ENCODE measurements at regions not wholly inside any gene's neighbourhood (a gene's known extent, or its start where the extent isn't known, plus 50 kb on each side); places are given as distances from the start of the nearest gene placed in this dataset.

- H3K4me2 ChIP-seq (ENCODE audit: extremely low read depth, insufficient read depth, low read length), result no peak overlapping the region
- no peak overlapping the region for H2AFZ ChIP-seq (ENCODE audit: low read length)
- H3K27me3 ChIP-seq (ENCODE audit: control insufficient read depth, insufficient read depth, low read length), result no peaks in the 10 kb centered on the region
- H3K4me3 ChIP-seq (replicated peaks in 1 of 4; ENCODE audit: control extremely low read depth in 1 of 4, insufficient read depth in 1 of 4, low read depth in 3 of 4, low read length in 4 of 4), result no peak overlapping the region
- H3K36me3 ChIP-seq (ENCODE audit: control insufficient read depth, insufficient read depth, low read length), result no peaks in the 10 kb centered on the region
- no peak overlapping the region for H3K9ac ChIP-seq (ENCODE audit: insufficient read depth, low read length)
- TF ChIP-seq EZH2 (IDR thresholded peaks at IDR 0.05; ENCODE audit: low read length, missing control alignments) (no peak), CTCF (conservative IDR thresholded peaks at IDR 0.05 in 1 of 2, IDR thresholded peaks at IDR 0.05 in 1 of 2; ENCODE audit: low read depth in 1 of 2, low read length in 2 of 2) (no peak)
- DNase-seq (ENCODE audit: low read depth in 2 of 2), result no peak
- H4K20me1 ChIP-seq (ENCODE audit: control insufficient read depth, extremely low read depth, insufficient read depth, low read length), result no peaks in the 10 kb centered on the region
- H3K79me2 ChIP-seq (ENCODE audit: control insufficient read depth, insufficient read depth, low read length), result no peaks in the 10 kb centered on the region
- H3K27ac ChIP-seq (ENCODE audit: insufficient read depth, low read length), result no peak overlapping the region
- no peaks in the 10 kb centered on the region for H3K4me1 ChIP-seq (ENCODE audit: control insufficient read depth, extremely low read depth, insufficient read depth, low read length)
- no peaks in the 10 kb centered on the region for H3K9me3 ChIP-seq (ENCODE audit: control insufficient read depth, insufficient read depth, low read depth, low read length)
Observed at GRCh38 chr11:92361551-92361950, 136.9 kb downstream of the FAT3 start.

GRCh38 chr11:92362989-92363388, 138.4 kb downstream of the FAT3 start:
- Histone ChIP-seq H4K20me1 (ENCODE audit: control insufficient read depth, extremely low read depth, insufficient read depth, low read length) (no peaks in the 10 kb centered on the region), H3K27me3 (ENCODE audit: control insufficient read depth, insufficient read depth, low read length) (no peaks in the 10 kb centered on the region), H3K27ac (ENCODE audit: insufficient read depth, low read length) (no peak overlapping the region), H3K4me1 (ENCODE audit: control insufficient read depth, extremely low read depth, insufficient read depth, low read length) (no peaks in the 10 kb centered on the region), H3K36me3 (ENCODE audit: control insufficient read depth, insufficient read depth, low read length) (no peaks in the 10 kb centered on the region), H3K9ac (ENCODE audit: insufficient read depth, low read length) (no peak overlapping the region), H3K4me2 (ENCODE audit: extremely low read depth, insufficient read depth, low read length) (no peak overlapping the region), H3K4me3 (replicated peaks in 1 of 4; ENCODE audit: control extremely low read depth in 1 of 4, insufficient read depth in 1 of 4, low read depth in 3 of 4, low read length in 4 of 4) (no peak overlapping the region), H2AFZ (ENCODE audit: low read length) (no peak overlapping the region), H3K9me3 (ENCODE audit: control insufficient read depth, insufficient read depth, low read depth, low read length) (no peaks in the 10 kb centered on the region), H3K79me2 (ENCODE audit: control insufficient read depth, insufficient read depth, low read length) (no peaks in the 10 kb centered on the region)
- no peak for DNase-seq (ENCODE audit: low read depth in 2 of 2)
- TF ChIP-seq CTCF (conservative IDR thresholded peaks at IDR 0.05 in 1 of 2, IDR thresholded peaks at IDR 0.05 in 1 of 2; ENCODE audit: low read depth in 1 of 2, low read length in 2 of 2) (no peak), EZH2 (IDR thresholded peaks at IDR 0.05; ENCODE audit: low read length, missing control alignments) (no peak)

GRCh38 chr11:92364177-92364576, 139.6 kb downstream of the FAT3 start:
- Histone ChIP-seq H3K27me3 (ENCODE audit: control insufficient read depth, insufficient read depth, low read length) (no peaks in the 10 kb centered on the region), H3K4me1 (ENCODE audit: control insufficient read depth, extremely low read depth, insufficient read depth, low read length) (no peaks in the 10 kb centered on the region), H3K4me3 (replicated peaks in 1 of 4; ENCODE audit: control extremely low read depth in 1 of 4, insufficient read depth in 1 of 4, low read depth in 3 of 4, low read length in 4 of 4) (no peak overlapping the region), H3K4me2 (ENCODE audit: extremely low read depth, insufficient read depth, low read length) (no peak overlapping the region), H3K36me3 (ENCODE audit: control insufficient read depth, insufficient read depth, low read length) (no peaks in the 10 kb centered on the region), H4K20me1 (ENCODE audit: control insufficient read depth, extremely low read depth, insufficient read depth, low read length) (no peaks in the 10 kb centered on the region), H3K27ac (ENCODE audit: insufficient read depth, low read length) (no peak overlapping the region), H2AFZ (ENCODE audit: low read length) (no peak overlapping the region), H3K9me3 (ENCODE audit: control insufficient read depth, insufficient read depth, low read depth, low read length) (no peaks in the 10 kb centered on the region), H3K9ac (ENCODE audit: insufficient read depth, low read length) (no peak overlapping the region), H3K79me2 (ENCODE audit: control insufficient read depth, insufficient read depth, low read length) (no peaks in the 10 kb centered on the region)
- TF ChIP-seq EZH2 (IDR thresholded peaks at IDR 0.05; ENCODE audit: low read length, missing control alignments) (no peak), CTCF (conservative IDR thresholded peaks at IDR 0.05 in 1 of 2, IDR thresholded peaks at IDR 0.05 in 1 of 2; ENCODE audit: low read depth in 1 of 2, low read length in 2 of 2) (no peak)
- no peak for DNase-seq (ENCODE audit: low read depth in 2 of 2)
